ENCODE measurements at regions not wholly inside any gene's neighbourhood (a gene's known extent, or its start where the extent isn't known, plus 50 kb on each side); places are given as distances from the start of the nearest gene placed in this dataset.

DNA sequence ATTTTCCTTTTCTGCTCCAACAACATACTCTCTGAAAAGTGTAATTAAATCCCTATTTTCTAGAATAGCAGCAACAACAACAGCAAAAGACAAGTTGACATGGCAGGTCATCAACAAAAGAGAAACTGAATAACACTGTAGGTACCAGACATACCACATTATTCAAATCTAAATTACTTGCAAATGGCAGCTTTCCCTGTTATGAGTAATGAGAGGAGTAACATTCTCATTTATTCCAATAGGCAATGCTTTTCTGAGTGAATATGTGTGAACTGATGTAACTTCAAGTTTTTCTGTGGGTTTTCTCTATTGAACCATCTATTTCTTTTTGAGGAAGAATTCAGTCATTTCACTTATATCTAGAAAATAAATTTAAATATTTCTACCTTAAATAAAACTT lies 501.5 kb downstream of the TRIB2 start:
- Histone ChIP-seq H3K9ac (ENCODE audit: insufficient read depth, low read depth, low read length) (no peak overlapping the region), H3K36me3 (replicated peaks in 1 of 2; ENCODE audit: control insufficient read depth in 1 of 2, insufficient read depth in 2 of 2, low read length in 2 of 2) (no peaks in the 10 kb centered on the region), H3K4me1 (ENCODE audit: insufficient read depth, low read length) (no peaks in the 10 kb centered on the region), H2AFZ (ENCODE audit: low read length) (no peak overlapping the region), H4K20me1 (ENCODE audit: insufficient read depth, low read length) (no peaks in the 10 kb centered on the region), H3K4me2 (ENCODE audit: low read depth, low read length) (no peak overlapping the region), H3K27ac (ENCODE audit: extremely low read length, insufficient read depth, low read length) (no peak overlapping the region), H3K9me3 (ENCODE audit: low read length) (peaks cover 68% of the 10 kb centered on the region), H3K27me3 (ENCODE audit: control insufficient read depth in 1 of 2, insufficient read depth in 2 of 2, low read length in 2 of 2) (no peaks in the 10 kb centered on the region), H3K79me2 (ENCODE audit: insufficient read depth, low read length) (no peaks in the 10 kb centered on the region), H3K4me3 (replicated peaks in 1 of 3; ENCODE audit: insufficient read depth in 1 of 3, low read depth in 2 of 3, low read length in 3 of 3) (no peak overlapping the region)
- TF ChIP-seq GABPA (IDR thresholded peaks at IDR 0.05; ENCODE audit: low read depth, low read length) (no peak), GABPA (CRISPR knock-in tag; IDR thresholded peaks at IDR 0.05; ENCODE audit: low read depth) (no peak), AGO1 (IDR thresholded peaks at IDR 0.05; ENCODE audit: low read depth, low read length, poor library complexity, severe bottlenecking) (no peak), DPF2 (CRISPR knock-in tag; IDR thresholded peaks at IDR 0.05; ENCODE audit: borderline replicate concordance, low read depth) (no peak), RFX1 (IDR thresholded peaks at IDR 0.05) (no peak), HMGA1 (CRISPR knock-in tag; conservative IDR thresholded peaks at IDR 0.05) (no peak), SP2 (CRISPR knock-in tag; IDR thresholded peaks at IDR 0.05) (no peak), TERF1 (CRISPR knock-in tag; IDR thresholded peaks at IDR 0.05) (no peak), SMYD3 (CRISPR knock-in tag; IDR thresholded peaks at IDR 0.05) (no peak), PCBP2 (optimal IDR thresholded peaks at IDR 0.05; ENCODE audit: low read depth, low read length, poor library complexity, severe bottlenecking) (no peak), ZNF17 (CRISPR knock-in tag; IDR thresholded peaks at IDR 0.05) (no peak), MEIS1 (CRISPR knock-in tag; IDR thresholded peaks at IDR 0.05; ENCODE audit: borderline replicate concordance) (no peak), ZFP37 (CRISPR knock-in tag; IDR thresholded peaks at IDR 0.05; ENCODE audit: borderline replicate concordance) (no peak)
- BruUV-seq (replicated peaks) = no TSS peak
- in situ Hi-C loops (cut with HindIII; ENCODE audit: extremely low pct_ligation_motif_present, low pct_unique_long_range_greater_than_20kb) = no loop called here
- intact Hi-C loops (cut with micrococcal nuclease; ENCODE audit: unreplicated experiment) = no loop called here
- ChIA-PET POLR2A (no interaction called here), CTCF (ENCODE audit: low intra/inter-chr PET ratio, low total read pairs) (no interaction called here)
- DNase-seq (ENCODE audit: low spot score) (no peak), ATAC-seq (no peak), FAIRE-seq (no peak)

Data from HepG2 (cell line).